WTC11 (cell line): ENCODE measurements at regions not wholly inside any gene's neighbourhood (a gene's known extent, or its start where the extent isn't known, plus 50 kb on each side); places are given as distances from the start of the nearest gene placed in this dataset.

Experiments used
- GABPB1 ChIP-seq: sonication (generic); formaldehyde crosslinking; IDR thresholded peaks from 2 replicates; pipeline ENCODE4 v1.8.1; 2023; ENCODE audit warnings: mild to moderate bottlenecking, missing genetic modification reagents
- TF ChIP-seq, protein P1 (sequence below): fragments of 200-600 bp; IDR thresholded peaks from 2 replicates; pipeline ENCODE4 v1.8.0; 2022; ENCODE audit warnings: antibody characterized with exemption
- TF ChIP-seq, protein P2 (sequence below): sonication (generic); formaldehyde crosslinking; IDR thresholded peaks from 2 replicates; pipeline ENCODE4 v1.8.0; 2022; ENCODE audit warnings: mild to moderate bottlenecking, missing genetic modification reagents

DNA sequence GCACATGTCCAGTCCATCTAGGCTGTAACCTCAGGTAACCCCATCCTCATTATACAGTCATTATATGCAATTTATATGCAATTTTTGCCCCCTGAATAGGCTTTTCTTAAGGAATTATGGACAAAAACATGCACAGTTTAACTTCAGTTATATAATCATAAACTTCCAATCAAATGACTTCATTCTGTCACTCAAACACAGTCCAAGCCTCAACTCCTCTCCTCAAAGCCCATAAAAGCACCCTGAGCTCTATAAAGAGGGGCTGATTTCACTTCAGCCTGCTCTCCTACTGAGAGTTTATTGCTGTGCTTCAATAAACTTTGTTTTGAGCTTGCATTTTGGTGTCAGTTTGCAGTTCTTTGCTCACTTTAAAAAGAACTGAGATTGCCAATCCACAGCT lies 1805.5 kb downstream of the BRINP3 start:
- TF ChIP-seq, protein P1, sequence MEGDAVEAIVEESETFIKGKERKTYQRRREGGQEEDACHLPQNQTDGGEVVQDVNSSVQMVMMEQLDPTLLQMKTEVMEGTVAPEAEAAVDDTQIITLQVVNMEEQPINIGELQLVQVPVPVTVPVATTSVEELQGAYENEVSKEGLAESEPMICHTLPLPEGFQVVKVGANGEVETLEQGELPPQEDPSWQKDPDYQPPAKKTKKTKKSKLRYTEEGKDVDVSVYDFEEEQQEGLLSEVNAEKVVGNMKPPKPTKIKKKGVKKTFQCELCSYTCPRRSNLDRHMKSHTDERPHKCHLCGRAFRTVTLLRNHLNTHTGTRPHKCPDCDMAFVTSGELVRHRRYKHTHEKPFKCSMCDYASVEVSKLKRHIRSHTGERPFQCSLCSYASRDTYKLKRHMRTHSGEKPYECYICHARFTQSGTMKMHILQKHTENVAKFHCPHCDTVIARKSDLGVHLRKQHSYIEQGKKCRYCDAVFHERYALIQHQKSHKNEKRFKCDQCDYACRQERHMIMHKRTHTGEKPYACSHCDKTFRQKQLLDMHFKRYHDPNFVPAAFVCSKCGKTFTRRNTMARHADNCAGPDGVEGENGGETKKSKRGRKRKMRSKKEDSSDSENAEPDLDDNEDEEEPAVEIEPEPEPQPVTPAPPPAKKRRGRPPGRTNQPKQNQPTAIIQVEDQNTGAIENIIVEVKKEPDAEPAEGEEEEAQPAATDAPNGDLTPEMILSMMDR = no peak
- no peak for TF ChIP-seq GABPB1 (CRISPR knock-in tag)
- TF ChIP-seq, protein P2, sequence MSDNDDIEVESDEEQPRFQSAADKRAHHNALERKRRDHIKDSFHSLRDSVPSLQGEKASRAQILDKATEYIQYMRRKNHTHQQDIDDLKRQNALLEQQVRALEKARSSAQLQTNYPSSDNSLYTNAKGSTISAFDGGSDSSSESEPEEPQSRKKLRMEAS (CRISPR knock-in tag) = no peak
